LNCAP (cell line): ENCODE measurements at regions not wholly inside any gene's neighbourhood (a gene's known extent, or its start where the extent isn't known, plus 50 kb on each side); places are given as distances from the start of the nearest gene placed in this dataset.

Experiments used
- TF ChIP-seq, protein P1 (sequence below): fragments of 450-650 bp; IDR thresholded peaks from 2 replicates; pipeline ENCODE4 v1.5.1; 2017; ENCODE audit warnings: mild to moderate bottlenecking

GRCh38 chrX:142671036-142671435, 354.7 kb upstream of the SPANXN4 start:
- TF ChIP-seq, protein P1, sequence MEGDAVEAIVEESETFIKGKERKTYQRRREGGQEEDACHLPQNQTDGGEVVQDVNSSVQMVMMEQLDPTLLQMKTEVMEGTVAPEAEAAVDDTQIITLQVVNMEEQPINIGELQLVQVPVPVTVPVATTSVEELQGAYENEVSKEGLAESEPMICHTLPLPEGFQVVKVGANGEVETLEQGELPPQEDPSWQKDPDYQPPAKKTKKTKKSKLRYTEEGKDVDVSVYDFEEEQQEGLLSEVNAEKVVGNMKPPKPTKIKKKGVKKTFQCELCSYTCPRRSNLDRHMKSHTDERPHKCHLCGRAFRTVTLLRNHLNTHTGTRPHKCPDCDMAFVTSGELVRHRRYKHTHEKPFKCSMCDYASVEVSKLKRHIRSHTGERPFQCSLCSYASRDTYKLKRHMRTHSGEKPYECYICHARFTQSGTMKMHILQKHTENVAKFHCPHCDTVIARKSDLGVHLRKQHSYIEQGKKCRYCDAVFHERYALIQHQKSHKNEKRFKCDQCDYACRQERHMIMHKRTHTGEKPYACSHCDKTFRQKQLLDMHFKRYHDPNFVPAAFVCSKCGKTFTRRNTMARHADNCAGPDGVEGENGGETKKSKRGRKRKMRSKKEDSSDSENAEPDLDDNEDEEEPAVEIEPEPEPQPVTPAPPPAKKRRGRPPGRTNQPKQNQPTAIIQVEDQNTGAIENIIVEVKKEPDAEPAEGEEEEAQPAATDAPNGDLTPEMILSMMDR = no peak

DNA sequence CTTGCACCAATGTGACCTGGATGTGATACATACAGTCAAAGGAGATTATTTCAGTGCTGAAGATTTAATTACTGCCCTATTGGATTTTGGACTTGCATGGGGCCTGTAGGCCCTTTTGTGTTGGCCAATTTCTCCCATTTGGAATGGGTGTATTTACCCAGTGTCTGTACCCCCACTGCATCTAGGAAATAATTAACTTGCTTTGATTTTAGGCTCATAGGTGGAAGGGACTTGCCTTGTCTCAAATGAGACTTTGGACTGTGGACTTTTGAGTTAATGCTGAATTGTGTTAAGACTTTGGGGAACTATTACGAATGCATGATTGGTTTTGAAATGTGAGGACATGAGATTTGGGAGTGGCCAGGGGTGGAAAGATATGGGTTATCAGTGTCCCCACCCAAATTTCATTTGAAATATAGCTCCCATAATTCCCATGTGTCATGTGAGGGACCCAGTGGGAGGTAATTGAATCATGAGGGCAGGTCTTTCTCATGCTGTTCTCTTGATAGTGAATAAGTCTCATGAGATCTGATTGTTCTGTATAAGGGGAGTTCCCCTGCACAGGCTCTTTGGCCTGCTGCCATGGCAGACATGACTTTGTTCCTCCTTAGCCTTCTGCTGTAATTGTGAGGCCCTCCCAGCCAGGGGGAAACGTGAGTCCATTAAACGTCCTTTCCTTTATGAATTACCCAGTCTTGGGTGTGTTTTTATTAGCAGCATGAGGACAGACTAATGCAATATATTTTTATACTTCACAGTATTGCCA, 362.2 kb upstream of the SPANXN4 start:
- TF ChIP-seq, protein P1 = no peak

GRCh38 chrX:142661696-142662095, 364.0 kb upstream of the SPANXN4 start:
- TF ChIP-seq, protein P1 = no peak

GRCh38 chrX:142655507-142655906, 370.2 kb upstream of the SPANXN4 start:
- TF ChIP-seq, protein P1 = no peak

DNA sequence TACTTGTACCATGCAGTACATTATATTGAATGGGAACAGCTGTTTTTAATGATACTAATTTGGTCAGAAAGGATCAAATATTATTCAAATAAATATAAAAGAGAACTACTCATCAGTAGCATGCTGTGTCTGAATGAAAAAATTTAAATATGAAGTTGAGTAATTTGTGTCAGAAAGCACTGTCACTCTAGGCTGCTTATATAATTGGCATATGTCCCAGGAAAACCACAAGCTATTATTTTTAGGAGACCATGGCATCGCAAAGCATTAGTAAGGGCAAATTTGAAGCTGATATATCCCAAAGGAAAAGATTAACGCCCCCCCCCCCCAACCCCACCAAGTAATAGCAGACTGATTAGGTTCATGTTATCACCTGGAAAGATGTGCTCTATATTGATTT, 388.5 kb upstream of the SPANXN4 start:
- TF ChIP-seq, protein P1 = no peak

DNA sequence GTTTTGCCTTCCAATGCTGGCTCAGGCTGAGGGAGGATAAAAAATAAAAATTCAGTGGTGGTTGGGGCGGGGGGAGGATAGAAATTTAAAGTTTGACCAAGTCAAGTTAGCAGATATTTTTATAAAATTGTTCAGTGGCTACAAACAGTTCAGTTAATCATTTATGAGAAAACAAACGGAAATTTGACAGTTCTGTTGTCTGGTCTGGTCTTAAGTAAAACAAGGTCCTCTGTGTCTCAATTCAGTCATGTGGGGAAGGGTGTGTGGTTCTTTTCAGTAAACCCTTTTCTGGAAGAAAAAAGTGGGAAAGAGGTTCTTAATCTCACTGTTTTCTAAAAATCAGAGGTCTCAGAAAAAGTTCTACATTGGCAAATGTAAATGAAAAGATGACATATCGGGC, 409.1 kb upstream of the SPANXN4 start:
- TF ChIP-seq, protein P1 = no peak

DNA sequence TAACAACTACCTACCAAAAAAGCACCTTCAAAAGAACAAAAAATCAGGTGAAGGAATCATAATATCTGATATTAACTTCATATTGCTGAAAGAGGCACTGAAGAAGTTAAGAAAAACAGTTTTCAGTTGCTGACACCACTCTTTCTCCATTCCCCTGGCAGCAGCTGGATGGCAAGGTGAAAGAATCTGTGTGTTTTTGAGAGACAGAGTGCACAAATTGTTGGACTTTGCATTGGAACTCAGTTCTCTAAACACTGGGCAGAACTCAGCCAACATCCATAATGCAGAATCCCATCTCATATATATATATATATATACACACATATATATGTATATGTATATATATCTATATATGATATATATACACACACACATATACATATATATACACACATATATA, 408.3 kb upstream of the MAGEC2 start:
- TF ChIP-seq, protein P1 = no peak

DNA sequence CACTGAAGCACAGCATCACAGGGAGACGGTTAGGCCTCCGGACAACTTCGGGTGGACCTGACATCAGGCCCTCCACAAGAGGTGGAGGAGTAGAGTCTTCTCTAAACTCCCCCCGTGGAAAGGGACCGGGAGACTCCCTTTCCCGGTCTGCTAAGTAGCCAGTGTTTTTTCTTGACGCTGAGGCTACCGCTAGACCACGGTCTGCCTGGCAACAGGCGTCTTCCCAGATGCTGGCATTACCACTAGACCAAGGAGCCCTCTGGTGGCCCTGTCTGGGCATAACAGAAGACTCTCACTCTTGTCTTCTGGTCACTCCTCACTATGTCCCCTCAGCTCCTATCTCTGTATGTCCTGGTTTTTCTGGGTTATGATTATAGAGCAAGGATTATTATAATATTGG, 401.5 kb upstream of the MAGEC2 start:
- TF ChIP-seq, protein P1 = peak; percentile 25; the same call in 1 of the 2 replicates
